ENCODE measurements at regions not wholly inside any gene's neighbourhood (a gene's known extent, or its start where the extent isn't known, plus 50 kb on each side); places are given as distances from the start of the nearest gene placed in this dataset.

- Histone ChIP-seq H3K4me1 (ENCODE audit: control insufficient read depth, insufficient read depth, low read depth, low read length) (peaks cover 2% of the 10 kb centered on the region), H3K4me2 (ENCODE audit: low read length, poor library complexity, severe bottlenecking) (no peak overlapping the region), H3K27me3 (ENCODE audit: control insufficient read depth in 1 of 2, insufficient read depth in 1 of 2, low read length in 2 of 2) (no peaks in the 10 kb centered on the region), H2BK12ac (ENCODE audit: low read length in 2 of 2) (no peak overlapping the region), H3K9me3 (ENCODE audit: control insufficient read depth, low read length) (no peaks in the 10 kb centered on the region), H2BK5ac (ENCODE audit: low read depth, low read length, poor library complexity, severe bottlenecking) (no peak overlapping the region), H4K91ac (ENCODE audit: low read length) (no peak overlapping the region), H3K27ac (ENCODE audit: low read length, poor library complexity, severe bottlenecking) (no peak overlapping the region), H3K18ac (ENCODE audit: low read depth in 1 of 2, low read length in 2 of 2) (no peak overlapping the region), H4K8ac (ENCODE audit: low read length) (no peak overlapping the region), H3K9ac (ENCODE audit: low read length) (no peak overlapping the region), H2BK15ac (ENCODE audit: low read depth, poor library complexity, severe bottlenecking) (no peak overlapping the region), H3K4me3 (ENCODE audit: insufficient read depth in 1 of 2, low read depth in 1 of 2, low read length in 2 of 2) (no peak overlapping the region), H3K36me3 (ENCODE audit: control insufficient read depth in 1 of 2, insufficient read depth in 2 of 2, low read depth in 1 of 2, low read length in 2 of 2) (no peaks in the 10 kb centered on the region), H2AFZ (ENCODE audit: low read depth, low read length) (no peak overlapping the region), H3K79me1 (replicated peaks; ENCODE audit: low read length, poor library complexity, severe bottlenecking) (no peaks in the 10 kb centered on the region), H2AK5ac (ENCODE audit: low read length, severe bottlenecking) (no peak overlapping the region), H3K23ac (ENCODE audit: low read length in 2 of 2) (no peak overlapping the region), H3K14ac (ENCODE audit: low read length in 2 of 2) (no peak overlapping the region), H3K4ac (ENCODE audit: low read depth in 1 of 2, low read length in 2 of 2) (no peak overlapping the region), H2BK120ac (ENCODE audit: low read depth, low read length) (no peak overlapping the region)
- no peak for DNase-seq
- 100% methylated on average over 1 of the region's 1 CpG for WGBS
These were observed 112.8 kb downstream of the CAPZA3 start for GRCh38 chr12:18850752-18851151.

- Histone ChIP-seq H3K36me3 (ENCODE audit: control insufficient read depth in 1 of 2, insufficient read depth in 2 of 2, low read depth in 1 of 2, low read length in 2 of 2) (no peaks in the 10 kb centered on the region), H3K4me3 (ENCODE audit: insufficient read depth in 1 of 2, low read depth in 1 of 2, low read length in 2 of 2) (no peak overlapping the region), H2AFZ (ENCODE audit: low read depth, low read length) (no peak overlapping the region), H3K18ac (ENCODE audit: low read depth in 1 of 2, low read length in 2 of 2) (no peak overlapping the region), H3K14ac (ENCODE audit: low read length in 2 of 2) (no peak overlapping the region), H3K27ac (ENCODE audit: low read length, poor library complexity, severe bottlenecking) (no peak overlapping the region), H3K4me2 (ENCODE audit: low read length, poor library complexity, severe bottlenecking) (no peak overlapping the region), H3K9me3 (ENCODE audit: control insufficient read depth, low read length) (no peaks in the 10 kb centered on the region), H2BK120ac (ENCODE audit: low read depth, low read length) (no peak overlapping the region), H3K4me1 (ENCODE audit: control insufficient read depth, insufficient read depth, low read depth, low read length) (peaks cover 2% of the 10 kb centered on the region), H3K9ac (ENCODE audit: low read length) (no peak overlapping the region), H3K79me1 (replicated peaks; ENCODE audit: low read length, poor library complexity, severe bottlenecking) (no peaks in the 10 kb centered on the region), H3K23ac (ENCODE audit: low read length in 2 of 2) (no peak overlapping the region), H4K91ac (ENCODE audit: low read length) (no peak overlapping the region), H2AK5ac (ENCODE audit: low read length, severe bottlenecking) (no peak overlapping the region), H3K27me3 (ENCODE audit: control insufficient read depth in 1 of 2, insufficient read depth in 1 of 2, low read length in 2 of 2) (no peaks in the 10 kb centered on the region), H4K8ac (ENCODE audit: low read length) (no peak overlapping the region), H2BK15ac (ENCODE audit: low read depth, poor library complexity, severe bottlenecking) (no peak overlapping the region), H3K4ac (ENCODE audit: low read depth in 1 of 2, low read length in 2 of 2) (no peak overlapping the region), H2BK5ac (ENCODE audit: low read depth, low read length, poor library complexity, severe bottlenecking) (no peak overlapping the region), H2BK12ac (ENCODE audit: low read length in 2 of 2) (no peak overlapping the region)
- DNase-seq = no peak
- WGBS = 85% methylated on average over 3 of the region's 3 CpGs
These were observed 113.4 kb downstream of the CAPZA3 start for GRCh38 chr12:18851271-18851670.

- Histone ChIP-seq H3K14ac (ENCODE audit: low read length in 2 of 2) (no peak overlapping the region), H2AFZ (ENCODE audit: low read depth, low read length) (no peak overlapping the region), H3K27me3 (ENCODE audit: control insufficient read depth in 1 of 2, insufficient read depth in 1 of 2, low read length in 2 of 2) (no peaks in the 10 kb centered on the region), H3K4me3 (ENCODE audit: insufficient read depth in 1 of 2, low read depth in 1 of 2, low read length in 2 of 2) (no peak overlapping the region), H3K18ac (ENCODE audit: low read depth in 1 of 2, low read length in 2 of 2) (no peak overlapping the region), H3K36me3 (ENCODE audit: control insufficient read depth in 1 of 2, insufficient read depth in 2 of 2, low read depth in 1 of 2, low read length in 2 of 2) (no peaks in the 10 kb centered on the region), H2BK5ac (ENCODE audit: low read depth, low read length, poor library complexity, severe bottlenecking) (no peak overlapping the region), H2AK5ac (ENCODE audit: low read length, severe bottlenecking) (no peak overlapping the region), H3K9ac (ENCODE audit: low read length) (no peak overlapping the region), H4K8ac (ENCODE audit: low read length) (no peak overlapping the region), H3K4me1 (ENCODE audit: control insufficient read depth, insufficient read depth, low read depth, low read length) (peaks cover 2% of the 10 kb centered on the region), H4K91ac (ENCODE audit: low read length) (no peak overlapping the region), H3K27ac (ENCODE audit: low read length, poor library complexity, severe bottlenecking) (no peak overlapping the region), H3K4ac (ENCODE audit: low read depth in 1 of 2, low read length in 2 of 2) (no peak overlapping the region), H2BK15ac (ENCODE audit: low read depth, poor library complexity, severe bottlenecking) (no peak overlapping the region), H3K9me3 (ENCODE audit: control insufficient read depth, low read length) (no peaks in the 10 kb centered on the region), H2BK12ac (ENCODE audit: low read length in 2 of 2) (no peak overlapping the region), H3K79me1 (replicated peaks; ENCODE audit: low read length, poor library complexity, severe bottlenecking) (no peaks in the 10 kb centered on the region), H3K23ac (ENCODE audit: low read length in 2 of 2) (no peak overlapping the region), H2BK120ac (ENCODE audit: low read depth, low read length) (no peak overlapping the region), H3K4me2 (ENCODE audit: low read length, poor library complexity, severe bottlenecking) (no peak overlapping the region)
- WGBS = 95% methylated on average over 5 of the region's 6 CpGs
- no peak for DNase-seq
These were observed 115.8 kb downstream of the CAPZA3 start for GRCh38 chr12:18853570-18854366.

DNA sequence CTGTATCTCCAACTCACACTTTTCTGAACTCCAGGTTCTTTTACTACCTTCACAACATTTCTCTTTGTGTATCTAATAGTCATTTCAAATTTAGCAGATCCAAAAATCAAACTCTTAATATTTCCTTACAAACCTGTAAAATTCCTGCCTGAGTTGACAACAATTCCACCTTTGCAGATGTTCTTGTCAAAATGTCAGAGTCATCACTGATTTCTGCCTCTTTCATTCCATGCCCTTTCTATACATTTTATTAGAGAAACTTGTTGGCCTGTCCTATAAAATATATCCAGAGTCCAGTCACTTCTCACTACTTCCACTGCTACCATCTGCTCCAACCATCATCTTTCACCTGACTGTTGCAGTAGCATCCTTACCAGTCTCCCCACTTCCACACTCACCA, 119.7 kb downstream of the CAPZA3 start:
- no peak overlapping the region for H4K8ac ChIP-seq (ENCODE audit: low read length)
- no peaks in the 10 kb centered on the region for H3K36me3 ChIP-seq (ENCODE audit: control insufficient read depth in 1 of 2, insufficient read depth in 2 of 2, low read depth in 1 of 2, low read length in 2 of 2)
- H3K4me3 ChIP-seq (ENCODE audit: insufficient read depth in 1 of 2, low read depth in 1 of 2, low read length in 2 of 2) = no peak overlapping the region
- H2AK5ac ChIP-seq (ENCODE audit: low read length, severe bottlenecking) = no peak overlapping the region
- no peaks in the 10 kb centered on the region for H3K79me1 ChIP-seq (replicated peaks; ENCODE audit: low read length, poor library complexity, severe bottlenecking)
- no peaks in the 10 kb centered on the region for H3K4me1 ChIP-seq (ENCODE audit: control insufficient read depth, insufficient read depth, low read depth, low read length)
- no peak overlapping the region for H2BK120ac ChIP-seq (ENCODE audit: low read depth, low read length)
- no peak overlapping the region for H3K9ac ChIP-seq (ENCODE audit: low read length)
- DNase-seq = no peak
- H2BK5ac ChIP-seq (ENCODE audit: low read depth, low read length, poor library complexity, severe bottlenecking) = no peak overlapping the region
- H3K23ac ChIP-seq (ENCODE audit: low read length in 2 of 2) = no peak overlapping the region
- H3K4me2 ChIP-seq (ENCODE audit: low read length, poor library complexity, severe bottlenecking) = no peak overlapping the region
- H2BK12ac ChIP-seq (ENCODE audit: low read length in 2 of 2) = no peak overlapping the region
- no peak overlapping the region for H3K4ac ChIP-seq (ENCODE audit: low read depth in 1 of 2, low read length in 2 of 2)
- no peak overlapping the region for H3K14ac ChIP-seq (ENCODE audit: low read length in 2 of 2)
- H2BK15ac ChIP-seq (ENCODE audit: low read depth, poor library complexity, severe bottlenecking) = no peak overlapping the region
- H3K18ac ChIP-seq (ENCODE audit: low read depth in 1 of 2, low read length in 2 of 2) = no peak overlapping the region
- no peak overlapping the region for H2AFZ ChIP-seq (ENCODE audit: low read depth, low read length)
- H3K9me3 ChIP-seq (ENCODE audit: control insufficient read depth, low read length) = no peaks in the 10 kb centered on the region
- no peak overlapping the region for H3K27ac ChIP-seq (ENCODE audit: low read length, poor library complexity, severe bottlenecking)
- no peak overlapping the region for H4K91ac ChIP-seq (ENCODE audit: low read length)
- no peaks in the 10 kb centered on the region for H3K27me3 ChIP-seq (ENCODE audit: control insufficient read depth in 1 of 2, insufficient read depth in 1 of 2, low read length in 2 of 2)
